HL-60 (cell line): ENCODE measurements at regions not wholly inside any gene's neighbourhood (a gene's known extent, or its start where the extent isn't known, plus 50 kb on each side); places are given as distances from the start of the nearest gene placed in this dataset.
"Not testable (repeated sequence)": the region's sequence is repeated elsewhere in the genome, so short reads cannot be mapped to it uniquely, and the experiment has no call there.

Experiments
- CTCF ChIP-seq: IDR thresholded peaks from one replicate; pipeline ENCODE4 v1.5.1; 2011; ENCODE audit warnings: low read length, control low read depth, inconsistent platforms; ENCODE audit not compliant: insufficient read depth
- GABPA ChIP-seq: IDR thresholded peaks from 2 replicates; pipeline ENCODE4 v1.6.1; 2012; ENCODE audit warnings: low read depth

- TF ChIP-seq CTCF, GABPA: not testable (repeated sequence)
Observed at GRCh38 chr9:63859090-63859474, 1425.9 kb downstream of the FOXD4L5 start.
